HEK293T (cell line): ENCODE measurements at regions not wholly inside any gene's neighbourhood (a gene's known extent, or its start where the extent isn't known, plus 50 kb on each side); places are given as distances from the start of the nearest gene placed in this dataset.

Experiments used
- CTCF ChIA-PET: fragments of 350-600 bp; formaldehyde crosslinking; extraction: SDS; loops from one replicate; lab custom pipeline; 2021; ENCODE audit warnings: antibody characterized with exemption, inconsistent platforms; lab: Yijun Ruan, JAX
- POLR2A ChIA-PET: fragments of 350-600 bp; formaldehyde crosslinking; extraction: SDS; loops from one replicate; lab custom pipeline; 2020; ENCODE audit warnings: antibody characterized with exemption, inconsistent platforms; lab: Yijun Ruan, JAX
- DNase-seq: peaks from one replicate; pipeline ENCODE4 v3.0.0; 2012; ENCODE audit warnings: mixed read lengths; ENCODE audit errors: extremely low spot score
- ARNT ChIP-seq: fragments of 450-650 bp; IDR thresholded peaks from 2 replicates; pipeline ENCODE4 v1.6.1; 2017; ENCODE audit warnings: mild to moderate bottlenecking
- BHLHE40 ChIP-seq: fragments of 450-650 bp; IDR thresholded peaks from 2 replicates; pipeline ENCODE4 v1.6.1; 2016; ENCODE audit warnings: mild to moderate bottlenecking, moderate library complexity, borderline replicate concordance
- CTBP1 ChIP-seq: fragments of 450-650 bp; IDR thresholded peaks from 2 replicates; pipeline ENCODE4 v1.6.1; 2016; ENCODE audit warnings: borderline replicate concordance
- ELF4 ChIP-seq: fragments of 450-650 bp; IDR thresholded peaks from 2 replicates; pipeline ENCODE4 v1.6.1; 2017; ENCODE audit warnings: antibody characterized with exemption
- FOXA1 ChIP-seq: fragments of 450-650 bp; IDR thresholded peaks from 2 replicates; pipeline ENCODE4 v1.6.1; 2016; ENCODE audit warnings: mild to moderate bottlenecking
- FOXK2 ChIP-seq: fragments of 450-650 bp; IDR thresholded peaks from 2 replicates; pipeline ENCODE4 v1.6.1; 2016; ENCODE audit warnings: mild to moderate bottlenecking
- FOXM1 ChIP-seq: fragments of 450-650 bp; IDR thresholded peaks from 2 replicates; pipeline ENCODE4 v1.6.1; 2017; ENCODE audit warnings: mild to moderate bottlenecking, borderline replicate concordance
- HDGF ChIP-seq: fragments of 450-650 bp; IDR thresholded peaks from 2 replicates; pipeline ENCODE4 v1.6.1; 2017; ENCODE audit warnings: antibody characterized with exemption, borderline replicate concordance
- L3MBTL2 ChIP-seq: fragments of 450-650 bp; conservative IDR thresholded peaks from 2 replicates; pipeline ENCODE4 v1.6.1; 2016; ENCODE audit warnings: mild to moderate bottlenecking
- LEF1 ChIP-seq: fragments of 450-650 bp; IDR thresholded peaks from 2 replicates; pipeline ENCODE4 v1.6.1; 2017; ENCODE audit warnings: mild to moderate bottlenecking, borderline replicate concordance
- NFRKB ChIP-seq: fragments of 450-650 bp; IDR thresholded peaks from 2 replicates; pipeline ENCODE4 v1.6.1; 2016; ENCODE audit warnings: mild to moderate bottlenecking, moderate library complexity
- PKNOX1 ChIP-seq: fragments of 450-650 bp; IDR thresholded peaks from 2 replicates; pipeline ENCODE4 v1.6.1; 2016
- SP1 ChIP-seq: fragments of 450-650 bp; IDR thresholded peaks from 2 replicates; pipeline ENCODE4 v1.6.1; 2017
- SUZ12 ChIP-seq: fragments of 450-650 bp; IDR thresholded peaks from 2 replicates; pipeline ENCODE4 v1.6.1; 2016; ENCODE audit warnings: mild to moderate bottlenecking
- TARDBP ChIP-seq: fragments of 450-650 bp; IDR thresholded peaks from 2 replicates; pipeline ENCODE4 v1.6.1; 2016
- ZNF384 ChIP-seq: fragments of 450-650 bp; IDR thresholded peaks from 2 replicates; pipeline ENCODE4 v1.6.1; 2016

- TF ChIP-seq SUZ12 (no peak), PKNOX1 (no peak), ARNT (no peak), CTBP1 (no peak), FOXK2 (no peak), ELF4 (no peak), SP1 (no peak)
- ChIA-PET CTCF (no interaction called here), POLR2A (interaction anchor here (0.6 kb wide), 1 partner anchor 36 kb away, joined by 3 read pairs; no protein-coding TSS in a partner anchor)
- DNase-seq: no peak
Measured at GRCh38 chr1:242703467-242703866, 179.0 kb upstream of the PLD5 start.

- CTCF ChIA-PET: interaction anchor here (0.6 kb wide), 1 partner anchor 225 kb away, joined by 3 read pairs; no protein-coding TSS in a partner anchor
- DNase-seq: no peak
- POLR2A ChIA-PET: no interaction called here
- TF ChIP-seq FOXM1: no peak
- TF ChIP-seq TARDBP: no peak
- TF ChIP-seq BHLHE40: no peak
- TF ChIP-seq PKNOX1: no peak
- no peak for TF ChIP-seq HDGF
- no peak for TF ChIP-seq ELF4
- TF ChIP-seq L3MBTL2: no peak
- TF ChIP-seq NFRKB: no peak
- no peak for TF ChIP-seq ARNT
- TF ChIP-seq LEF1: no peak
- TF ChIP-seq ZNF384: no peak
- no peak for TF ChIP-seq SUZ12
- TF ChIP-seq SP1: no peak
- no peak for TF ChIP-seq CTBP1
- TF ChIP-seq FOXK2: no peak
- no peak for TF ChIP-seq FOXA1
Measured at GRCh38 chr1:242692988-242693387, 168.5 kb upstream of the PLD5 start.

DNA sequence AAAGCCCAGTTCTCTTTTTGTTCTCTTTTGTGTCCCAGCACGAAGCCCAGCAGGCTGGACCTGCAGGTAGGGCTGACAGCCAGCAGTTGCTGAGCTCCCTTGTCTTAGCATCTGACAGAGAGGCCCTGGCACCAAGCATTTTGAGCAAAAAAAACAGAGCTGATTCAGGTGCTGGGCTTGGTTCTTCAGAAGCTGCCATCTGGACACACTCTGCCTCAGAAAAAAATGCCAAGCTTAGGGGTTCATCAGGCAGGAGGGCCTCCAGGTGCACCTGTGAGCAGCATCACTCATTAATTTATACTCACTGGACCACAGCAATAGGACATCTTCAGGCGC, 167.1 kb upstream of the PLD5 start:
- ChIA-PET POLR2A (no interaction called here), CTCF (no interaction called here)
- no peak for TF ChIP-seq TARDBP
- TF ChIP-seq ARNT: no peak
- TF ChIP-seq LEF1: no peak
- TF ChIP-seq PKNOX1: no peak
- no peak for TF ChIP-seq CTBP1
- DNase-seq: no peak

GRCh38 chr1:242690849-242691609, 166.5 kb upstream of the PLD5 start:
- TF ChIP-seq SP1 (no peak), TARDBP (no peak), PKNOX1 (no peak), ELF4 (no peak), HDGF (no peak), L3MBTL2 (no peak), FOXM1 (no peak)
- POLR2A ChIA-PET: no interaction called here
- no peak for DNase-seq
- CTCF ChIA-PET: no interaction called here

DNA sequence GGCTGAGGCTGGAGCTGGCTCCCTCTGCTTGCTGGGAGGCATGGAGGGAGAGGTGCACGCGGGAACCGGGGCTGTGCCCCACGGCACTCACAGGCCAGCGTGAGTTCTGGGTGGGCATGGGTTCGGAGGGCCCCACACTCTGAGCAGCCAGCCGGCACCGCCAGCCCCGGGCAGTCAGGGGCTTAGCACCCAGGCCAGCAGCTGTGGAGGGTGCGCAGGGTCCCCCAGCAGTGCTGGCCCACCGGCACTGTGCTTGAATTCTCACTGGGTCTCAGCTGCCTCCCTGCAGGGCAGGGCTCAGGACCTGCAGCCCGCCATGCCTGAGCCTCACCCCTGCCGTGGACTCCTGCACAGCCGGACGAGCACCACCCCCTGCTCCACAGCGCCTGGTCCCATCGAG, 164.9 kb upstream of the PLD5 start:
- ChIA-PET CTCF (no interaction called here), POLR2A (no interaction called here)
- DNase-seq: no peak
- TF ChIP-seq LEF1 (no peak), ELF4 (no peak), SUZ12 (no peak), CTBP1 (no peak)

GRCh38 chr1:242674951-242675645, 150.6 kb upstream of the PLD5 start:
- POLR2A ChIA-PET: no interaction called here
- no peak for DNase-seq
- no peak for TF ChIP-seq SP1
- no peak for TF ChIP-seq LEF1
- TF ChIP-seq L3MBTL2: no peak
- TF ChIP-seq PKNOX1: no peak
- no peak for TF ChIP-seq FOXM1
- TF ChIP-seq CTBP1: no peak
- CTCF ChIA-PET: no interaction called here
